ENCODE measurements at regions not wholly inside any gene's neighbourhood (a gene's known extent, or its start where the extent isn't known, plus 50 kb on each side); places are given as distances from the start of the nearest gene placed in this dataset.

- no peak for TF ChIP-seq CTCF (IDR thresholded peaks at IDR 0.05; ENCODE audit: insufficient read depth, low read depth, low read length, missing control alignments)
- no peak overlapping the region for H3K4me3 ChIP-seq (ENCODE audit: low read length)
- no peak for DNase-seq (ENCODE audit: low read depth)
Measured at GRCh38 chr12:4822572-4822971, 87.1 kb upstream of the KCNA1 start.

GRCh38 chr12:4824380-4824779, 85.3 kb upstream of the KCNA1 start:
- TF ChIP-seq CTCF (IDR thresholded peaks at IDR 0.05; ENCODE audit: insufficient read depth, low read depth, low read length, missing control alignments): no peak
- DNase-seq (ENCODE audit: low read depth): peak; percentile 10
- H3K4me3 ChIP-seq (ENCODE audit: low read length): no peak overlapping the region

DNA sequence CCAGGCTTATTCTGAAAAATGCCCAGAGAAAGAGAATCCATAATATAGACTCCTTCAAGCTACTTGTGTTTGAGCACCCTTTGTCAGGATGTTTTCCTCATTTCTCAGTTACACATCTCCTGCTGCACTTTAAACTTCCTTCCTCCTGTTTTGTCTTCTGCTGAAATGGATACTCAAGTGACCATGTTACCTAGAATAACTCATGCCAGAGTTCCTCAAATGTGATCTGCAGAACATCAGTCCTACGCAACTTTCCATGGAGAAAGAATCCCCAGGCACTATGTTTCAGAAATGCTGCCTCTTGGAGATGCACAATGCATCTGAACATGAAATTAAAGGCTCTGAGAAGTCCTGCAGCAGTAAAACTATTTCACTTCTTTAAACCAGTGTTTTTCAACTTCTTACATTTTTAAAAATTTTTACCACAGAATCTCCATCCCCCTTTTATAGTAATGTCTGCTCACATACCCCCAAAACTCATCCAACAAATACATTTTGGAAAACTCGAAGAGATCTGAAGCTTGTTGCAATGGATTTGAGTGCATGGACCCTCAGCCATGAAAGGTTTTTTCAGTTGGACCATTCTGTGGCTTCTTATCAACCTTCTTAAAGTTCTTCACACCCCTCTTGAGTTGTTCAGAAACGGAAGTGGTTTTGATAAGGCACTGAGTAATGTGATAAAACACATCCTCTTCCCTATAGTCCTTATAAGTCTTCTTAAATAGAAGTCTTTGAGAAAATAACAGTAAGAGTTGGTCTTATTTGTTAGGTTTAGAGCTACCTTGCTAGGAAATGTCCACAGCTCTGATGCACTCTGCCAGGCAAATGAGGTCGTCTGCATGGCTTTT, 84.5 kb upstream of the KCNA1 start:
- no peak overlapping the region for H3K4me3 ChIP-seq (ENCODE audit: low read length)
- TF ChIP-seq CTCF (IDR thresholded peaks at IDR 0.05; ENCODE audit: insufficient read depth, low read depth, low read length, missing control alignments): no peak
- no peak for DNase-seq (ENCODE audit: low read depth)

GRCh38 chr12:4826909-4827308, 82.8 kb upstream of the KCNA1 start:
- no peak for DNase-seq (ENCODE audit: low read depth)
- H3K4me3 ChIP-seq (ENCODE audit: low read length): no peak overlapping the region
- TF ChIP-seq CTCF (IDR thresholded peaks at IDR 0.05; ENCODE audit: insufficient read depth, low read depth, low read length, missing control alignments): no peak

DNA sequence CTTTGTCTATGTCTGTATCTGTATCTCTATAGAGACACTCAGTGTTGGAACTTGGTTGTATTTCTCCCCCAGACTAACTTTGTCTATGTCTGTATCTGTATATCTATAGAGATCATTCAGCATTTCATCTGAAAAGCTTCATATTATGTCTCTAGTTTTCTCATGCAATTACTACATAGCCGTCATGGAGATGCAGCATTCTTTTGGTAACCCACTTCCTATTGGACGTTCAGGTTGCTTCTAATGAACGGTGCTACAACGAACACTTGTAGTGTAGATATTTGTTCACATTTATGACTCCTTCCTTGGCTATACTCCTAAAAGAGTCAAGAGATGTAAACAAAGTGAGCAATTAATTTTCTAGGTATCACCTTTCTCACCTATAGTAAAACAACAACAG, 81.5 kb upstream of the KCNA1 start:
- no peak overlapping the region for H3K4me3 ChIP-seq (ENCODE audit: low read length)
- TF ChIP-seq CTCF (IDR thresholded peaks at IDR 0.05; ENCODE audit: insufficient read depth, low read depth, low read length, missing control alignments): no peak
- DNase-seq (ENCODE audit: low read depth): no peak

DNA sequence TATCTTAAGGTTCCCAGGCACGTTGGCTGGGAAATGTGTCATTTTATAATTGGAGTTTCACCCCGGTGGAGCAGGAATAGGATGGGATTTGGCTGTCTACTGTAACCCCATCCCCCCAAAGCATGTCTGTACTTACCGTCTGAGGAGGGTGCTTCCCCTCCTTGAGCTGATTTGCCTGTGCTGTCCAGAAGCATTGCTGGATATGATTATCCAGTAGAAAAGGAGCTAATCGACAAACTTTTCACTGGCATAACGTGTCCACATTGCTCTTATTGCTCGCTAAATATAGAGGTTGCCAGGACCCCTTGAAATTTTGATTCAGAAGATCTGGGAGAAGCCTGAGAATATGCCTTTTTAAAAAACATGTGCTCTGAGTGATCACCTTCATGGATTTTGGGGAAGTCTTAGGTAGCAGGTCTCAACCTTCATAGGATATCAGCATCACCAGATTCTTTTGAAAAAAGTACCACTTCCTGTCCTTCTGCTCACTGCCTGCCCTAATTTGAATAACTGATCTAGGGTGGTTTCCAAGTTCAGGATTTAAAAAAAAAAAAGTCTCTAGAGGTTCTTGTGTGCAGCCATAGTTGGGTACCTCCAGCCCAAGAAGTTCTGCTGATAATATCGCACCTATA, 80.4 kb upstream of the KCNA1 start:
- H3K4me3 ChIP-seq (ENCODE audit: low read length): no peak overlapping the region
- no peak for DNase-seq (ENCODE audit: low read depth)
- TF ChIP-seq CTCF (IDR thresholded peaks at IDR 0.05; ENCODE audit: insufficient read depth, low read depth, low read length, missing control alignments): no peak
